Right atrium auricular region (tissue), 2 donors: ENCODE measurements at regions not wholly inside any gene's neighbourhood (a gene's known extent, or its start where the extent isn't known, plus 50 kb on each side); places are given as distances from the start of the nearest gene placed in this dataset.

ENCODE experiments used
- DNase-seq: peaks from one replicate; pipeline ENCODE4 v3.0.0-alpha.2; 2019; ENCODE audit warnings: low spot score
- H3K27ac ChIP-seq, 2 donors: fragments of 200-600 bp; sonication (generic); 1 replicate in 1 of 2; 2 replicates in 1 of 2; pipeline ENCODE4 v1.5.1; 2016 to 2019
- H3K27me3 ChIP-seq, 2 donors: fragments of 200-600 bp; sonication (generic); one replicate each; pipeline versions ENCODE4 v1.5.1 to v1.6.0; 2017 to 2019
- H3K36me3 ChIP-seq: fragments of 200-600 bp; sonication (generic); one replicate; pipeline ENCODE4 v1.5.1; 2016
- H3K4me1 ChIP-seq, 2 donors: fragments of 200-600 bp; sonication (generic); one replicate each; pipeline versions ENCODE4 v1.5.1 to v1.6.0; 2017 to 2019
- H3K4me3 ChIP-seq, 2 donors: fragments of 200-600 bp; sonication (generic); 1 replicate in 1 of 2; 2 replicates in 1 of 2; pipeline ENCODE4 v1.5.1; 2017 to 2019; ENCODE audit warnings: mild to moderate bottlenecking in 1 of 2, moderate library complexity in 1 of 2
- H3K9me3 ChIP-seq, 2 donors: fragments of 200-600 bp; sonication (generic); one replicate each; pipeline ENCODE4 v1.5.1; 2019
- TF ChIP-seq, protein P1 (sequence below), 2 donors: fragments of 200-600 bp; sonication (generic); IDR thresholded peaks; one replicate each; pipeline ENCODE4 v1.5.1; 2019; ENCODE audit warnings: antibody characterized with exemption in 2 of 2

- TF ChIP-seq, protein P1, sequence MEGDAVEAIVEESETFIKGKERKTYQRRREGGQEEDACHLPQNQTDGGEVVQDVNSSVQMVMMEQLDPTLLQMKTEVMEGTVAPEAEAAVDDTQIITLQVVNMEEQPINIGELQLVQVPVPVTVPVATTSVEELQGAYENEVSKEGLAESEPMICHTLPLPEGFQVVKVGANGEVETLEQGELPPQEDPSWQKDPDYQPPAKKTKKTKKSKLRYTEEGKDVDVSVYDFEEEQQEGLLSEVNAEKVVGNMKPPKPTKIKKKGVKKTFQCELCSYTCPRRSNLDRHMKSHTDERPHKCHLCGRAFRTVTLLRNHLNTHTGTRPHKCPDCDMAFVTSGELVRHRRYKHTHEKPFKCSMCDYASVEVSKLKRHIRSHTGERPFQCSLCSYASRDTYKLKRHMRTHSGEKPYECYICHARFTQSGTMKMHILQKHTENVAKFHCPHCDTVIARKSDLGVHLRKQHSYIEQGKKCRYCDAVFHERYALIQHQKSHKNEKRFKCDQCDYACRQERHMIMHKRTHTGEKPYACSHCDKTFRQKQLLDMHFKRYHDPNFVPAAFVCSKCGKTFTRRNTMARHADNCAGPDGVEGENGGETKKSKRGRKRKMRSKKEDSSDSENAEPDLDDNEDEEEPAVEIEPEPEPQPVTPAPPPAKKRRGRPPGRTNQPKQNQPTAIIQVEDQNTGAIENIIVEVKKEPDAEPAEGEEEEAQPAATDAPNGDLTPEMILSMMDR (IDR thresholded peaks at IDR 0.05), result no peak
- no peak for DNase-seq
- H3K4me3 ChIP-seq, result no peak overlapping the region
- peak overlapping the region in 1 of 2 donors; percentile 31 for H3K27ac ChIP-seq
- no peaks in the 10 kb centered on the region for H3K9me3 ChIP-seq
- no peaks in the 10 kb centered on the region for H3K36me3 ChIP-seq
- no peaks in the 10 kb centered on the region for H3K4me1 ChIP-seq
- H3K27me3 ChIP-seq, result no peaks in the 10 kb centered on the region
These were observed 487.1 kb upstream of the NR2F2 start for GRCh38 chr15:95843241-95843910.

GRCh38 chr15:95845862-95846515 is 484.5 kb upstream of the NR2F2 start:
- DNase-seq, result no peak

GRCh38 chr15:95848126-95848525 is 482.4 kb upstream of the NR2F2 start:
- TF ChIP-seq, protein P1 (IDR thresholded peaks at IDR 0.05), result no peak
- H3K27ac ChIP-seq, result no peak overlapping the region
- H3K4me3 ChIP-seq, result no peak overlapping the region
- H3K27me3 ChIP-seq, result no peaks in the 10 kb centered on the region
- H3K4me1 ChIP-seq, result no peaks in the 10 kb centered on the region
- peaks cover 0 to 8% of the 10 kb centered on the region in 2 donors for H3K9me3 ChIP-seq
- DNase-seq, result no peak
- no peaks in the 10 kb centered on the region for H3K36me3 ChIP-seq

More at GRCh38 chr15:95845862-95846515, 484.5 kb upstream of the NR2F2 start:
- H3K4me3 ChIP-seq, result no peak overlapping the region
- no peaks in the 10 kb centered on the region for H3K9me3 ChIP-seq
- no peaks in the 10 kb centered on the region for H3K4me1 ChIP-seq
- no peaks in the 10 kb centered on the region for H3K27me3 ChIP-seq
- peak overlapping the region; percentile 43 to 49 for H3K27ac ChIP-seq
- no peaks in the 10 kb centered on the region for H3K36me3 ChIP-seq
- TF ChIP-seq, protein P1 (IDR thresholded peaks at IDR 0.05), result no peak

- Histone ChIP-seq H3K27me3 (no peaks in the 10 kb centered on the region), H3K4me3 (no peak overlapping the region), H3K36me3 (no peaks in the 10 kb centered on the region), H3K9me3 (peaks cover 0 to 8% of the 10 kb centered on the region in 2 donors), H3K27ac (no peak overlapping the region), H3K4me1 (no peaks in the 10 kb centered on the region)
- TF ChIP-seq, protein P1 (IDR thresholded peaks at IDR 0.05), result no peak
- DNase-seq, result no peak
These were observed 479.7 kb upstream of the NR2F2 start for GRCh38 chr15:95850837-95851236.

- Histone ChIP-seq H3K27me3 (no peaks in the 10 kb centered on the region), H3K4me3 (no peak overlapping the region), H3K9me3 (peaks cover 0 to 8% of the 10 kb centered on the region in 2 donors), H3K36me3 (no peaks in the 10 kb centered on the region), H3K4me1 (no peaks in the 10 kb centered on the region), H3K27ac (no peak overlapping the region)
- DNase-seq, result no peak
- TF ChIP-seq, protein P1 (IDR thresholded peaks at IDR 0.05), result no peak
These were observed 477.1 kb upstream of the NR2F2 start for GRCh38 chr15:95853350-95853749.
